Fibroblast of lung (primary cell): ENCODE measurements at regions not wholly inside any gene's neighbourhood (a gene's known extent, or its start where the extent isn't known, plus 50 kb on each side); places are given as distances from the start of the nearest gene placed in this dataset.

Experiments used
- DNase-seq, 2 donors: peaks; one replicate each; pipeline versions ENCODE4 v3.0.0 to v3.0.0-alpha.2; 2010; ENCODE audit warnings: low read depth in 2 of 2
- H2AFZ ChIP-seq: 2 replicates; pipeline ENCODE4 v1.5.1; 2012; ENCODE audit warnings: low read length, control low read depth, inconsistent platforms
- H3K27ac ChIP-seq: 2 replicates; pipeline ENCODE4 v1.5.1; 2011; ENCODE audit warnings: low read length, control low read depth; ENCODE audit not compliant: insufficient read depth
- H3K27me3 ChIP-seq: 2 replicates; pipeline ENCODE4 v1.5.1; 2011; ENCODE audit warnings: mild to moderate bottlenecking, low read length; ENCODE audit not compliant: control insufficient read depth, insufficient read depth
- H3K36me3 ChIP-seq: 2 replicates; pipeline ENCODE4 v1.5.1; 2011; ENCODE audit warnings: low read length; ENCODE audit not compliant: control insufficient read depth, insufficient read depth
- H3K4me1 ChIP-seq: 2 replicates; pipeline ENCODE4 v1.5.1; 2011; ENCODE audit warnings: low read length; ENCODE audit not compliant: control insufficient read depth, insufficient read depth; ENCODE audit errors: extremely low read depth
- H3K4me2 ChIP-seq: 2 replicates; pipeline ENCODE4 v1.5.1; 2011; ENCODE audit warnings: low read length, control low read depth; ENCODE audit not compliant: insufficient read depth; ENCODE audit errors: extremely low read depth
- H3K4me3 ChIP-seq, 4 experiments: fragments of 200-600 bp in 1 of 4; sonication (generic) in 1 of 4; replicated peaks in 1 of 4; 2 replicates each; pipeline ENCODE4 v1.5.1; 2011 to 2016; ENCODE audit warnings: low read length in 4 of 4, low read depth in 3 of 4, mild to moderate bottlenecking in 3 of 4, control low read depth in 2 of 4, inconsistent platforms in 1 of 4, mixed read lengths in 1 of 4; ENCODE audit not compliant: insufficient read depth in 1 of 4; ENCODE audit errors: control extremely low read depth in 1 of 4
- H3K79me2 ChIP-seq: 2 replicates; pipeline ENCODE4 v1.5.1; 2012; ENCODE audit warnings: mild to moderate bottlenecking, low read length, inconsistent platforms; ENCODE audit not compliant: control insufficient read depth, insufficient read depth
- H3K9ac ChIP-seq: 2 replicates; pipeline ENCODE4 v1.5.1; 2011; ENCODE audit warnings: mild to moderate bottlenecking, low read length, control low read depth; ENCODE audit not compliant: insufficient read depth
- H3K9me3 ChIP-seq: 2 replicates; pipeline ENCODE4 v1.5.1; 2012; ENCODE audit warnings: low read depth, low read length; ENCODE audit not compliant: control insufficient read depth, insufficient read depth
- H4K20me1 ChIP-seq: 2 replicates; pipeline ENCODE4 v1.5.1; 2011; ENCODE audit warnings: low read length; ENCODE audit not compliant: control insufficient read depth, insufficient read depth; ENCODE audit errors: extremely low read depth
- CTCF ChIP-seq, 2 donors: IDR thresholded peaks in 1 of 2; conservative IDR thresholded peaks in 1 of 2; 1 replicate in 1 of 2; 2 replicates in 1 of 2; pipeline ENCODE4 v1.5.1; 2011 to 2012; ENCODE audit warnings: low read length in 2 of 2, control low read depth in 1 of 2, inconsistent platforms in 1 of 2, low read depth in 1 of 2, mild to moderate bottlenecking in 1 of 2
- EZH2 ChIP-seq: IDR thresholded peaks from 2 replicates; pipeline ENCODE4 v1.5.1; 2012; ENCODE audit warnings: low read length, control low read depth, mild to moderate bottlenecking; ENCODE audit errors: missing control alignments

GRCh38 chr2:220847589-220847988, 724.5 kb downstream of the EPHA4 start:
- Histone ChIP-seq H3K79me2 (no peaks in the 10 kb centered on the region), H3K4me1 (peaks cover 2% of the 10 kb centered on the region), H3K27ac (no peak overlapping the region), H4K20me1 (no peaks in the 10 kb centered on the region), H3K27me3 (no peaks in the 10 kb centered on the region), H2AFZ (no peak overlapping the region), H3K4me2 (no peak overlapping the region), H3K4me3 (no peak overlapping the region), H3K9ac (no peak overlapping the region), H3K36me3 (no peaks in the 10 kb centered on the region), H3K9me3 (no peaks in the 10 kb centered on the region)
- TF ChIP-seq EZH2, result no peak
- TF ChIP-seq CTCF (conservative IDR thresholded peaks at IDR 0.05 in 1 of 2, IDR thresholded peaks at IDR 0.05 in 1 of 2; ENCODE audit: low read depth in 1 of 2, low read length in 2 of 2), result no peak
- peak; percentile 52 to 97 for DNase-seq

DNA sequence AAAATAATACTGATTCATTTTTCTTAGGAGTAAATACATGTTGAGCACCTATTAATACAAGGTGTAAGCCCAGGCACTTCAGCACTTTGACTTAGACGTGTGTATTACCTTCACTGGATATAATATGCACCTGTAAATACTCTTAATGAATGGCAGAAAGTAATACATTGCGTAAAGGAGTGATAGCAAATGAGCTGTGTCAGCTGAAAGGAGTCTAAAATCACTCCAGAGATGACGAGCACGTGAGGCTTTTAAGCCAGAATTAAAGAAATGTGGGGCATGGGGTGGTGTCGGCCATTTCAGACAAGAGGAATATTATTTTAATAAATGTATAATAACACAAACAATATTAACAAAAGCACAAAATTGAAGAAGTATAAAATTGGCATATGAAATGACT, 722.7 kb downstream of the EPHA4 start:
- no peak for TF ChIP-seq EZH2
- no peak for TF ChIP-seq CTCF (conservative IDR thresholded peaks at IDR 0.05 in 1 of 2, IDR thresholded peaks at IDR 0.05 in 1 of 2; ENCODE audit: low read depth in 1 of 2, low read length in 2 of 2)
- no peak overlapping the region for H3K4me2 ChIP-seq

GRCh38 chr2:220850116-220850515, 722.0 kb downstream of the EPHA4 start:
- Histone ChIP-seq H3K27me3 (no peaks in the 10 kb centered on the region), H3K36me3 (no peaks in the 10 kb centered on the region), H3K4me3 (no peak overlapping the region), H2AFZ (no peak overlapping the region), H3K27ac (no peak overlapping the region), H3K9me3 (no peaks in the 10 kb centered on the region), H3K4me2 (no peak overlapping the region), H3K79me2 (no peaks in the 10 kb centered on the region), H4K20me1 (no peaks in the 10 kb centered on the region), H3K9ac (no peak overlapping the region), H3K4me1 (peaks cover 2% of the 10 kb centered on the region)
- no peak for TF ChIP-seq EZH2
- no peak for TF ChIP-seq CTCF (conservative IDR thresholded peaks at IDR 0.05 in 1 of 2, IDR thresholded peaks at IDR 0.05 in 1 of 2; ENCODE audit: low read depth in 1 of 2, low read length in 2 of 2)
- DNase-seq, result no peak

More for the DNA sequence above, 722.7 kb downstream of the EPHA4 start:
- Histone ChIP-seq H4K20me1 (no peaks in the 10 kb centered on the region), H3K36me3 (no peaks in the 10 kb centered on the region), H3K27ac (no peak overlapping the region), H2AFZ (no peak overlapping the region), H3K4me3 (no peak overlapping the region), H3K4me1 (peaks cover 2% of the 10 kb centered on the region), H3K79me2 (no peaks in the 10 kb centered on the region), H3K9ac (no peak overlapping the region), H3K9me3 (no peaks in the 10 kb centered on the region), H3K27me3 (no peaks in the 10 kb centered on the region)
- no peak for DNase-seq
